ENCODE measurements at regions not wholly inside any gene's neighbourhood (a gene's known extent, or its start where the extent isn't known, plus 50 kb on each side); places are given as distances from the start of the nearest gene placed in this dataset.

DNA sequence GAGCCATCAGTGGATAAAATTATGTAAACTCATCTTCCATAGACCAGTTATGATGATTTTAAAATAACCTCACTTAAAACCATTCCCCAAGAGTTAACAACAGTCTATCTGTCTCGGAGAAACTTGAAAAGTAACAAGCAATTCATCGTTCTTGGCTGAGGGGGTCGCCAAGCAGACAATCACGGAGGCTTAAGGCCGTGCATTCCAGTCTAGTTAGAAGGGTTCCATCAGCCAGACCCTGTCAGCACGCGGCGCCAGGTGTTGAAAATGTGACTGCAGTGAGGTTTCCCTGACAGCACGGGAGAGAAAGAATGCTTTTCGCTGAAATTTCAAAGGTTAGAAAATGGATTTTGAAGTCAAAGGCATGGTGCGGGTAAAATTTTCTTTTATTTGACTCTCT is 1025.0 kb upstream of the CELF2 start:
- TF ChIP-seq POLR2AphosphoS5 (IDR thresholded peaks at IDR 0.05) (no peak), POLR2A (IDR thresholded peaks at IDR 0.05) (no peak), CTCF (IDR thresholded peaks at IDR 0.05) (no peak)
